Endothelial cell (in vitro differentiated cells): ENCODE measurements at regions not wholly inside any gene's neighbourhood (a gene's known extent, or its start where the extent isn't known, plus 50 kb on each side); places are given as distances from the start of the nearest gene placed in this dataset.

Experiments used
- DNase-seq: peaks from one replicate; pipeline ENCODE4 v3.0.0; 2021; ENCODE audit warnings: low spot score
- H3K27ac Mint-ChIP-seq: one replicate; pipeline ENCODE4 v1.8.0; 2021; ENCODE audit warnings: mixed read lengths, inconsistent platforms; ENCODE audit not compliant: unreplicated experiment
- H3K27me3 Mint-ChIP-seq: one replicate; pipeline ENCODE4 v1.8.0; 2021; ENCODE audit warnings: mild to moderate bottlenecking, moderate library complexity, mixed read lengths, inconsistent platforms; ENCODE audit not compliant: unreplicated experiment
- H3K36me3 Mint-ChIP-seq: one replicate; pipeline ENCODE4 v1.8.0; 2021; ENCODE audit warnings: mild to moderate bottlenecking, low read depth, mixed read lengths, inconsistent platforms; ENCODE audit not compliant: unreplicated experiment
- H3K4me1 Mint-ChIP-seq: one replicate; pipeline ENCODE4 v1.8.0; 2021; ENCODE audit warnings: mild to moderate bottlenecking, mixed read lengths, inconsistent platforms; ENCODE audit not compliant: unreplicated experiment
- H3K4me3 Mint-ChIP-seq: one replicate; pipeline ENCODE4 v1.8.0; 2021; ENCODE audit warnings: mild to moderate bottlenecking, mixed read lengths, inconsistent platforms; ENCODE audit not compliant: unreplicated experiment
- H3K9me3 Mint-ChIP-seq: one replicate; pipeline ENCODE4 v1.8.0; 2021; ENCODE audit warnings: mixed read lengths, inconsistent platforms; ENCODE audit not compliant: unreplicated experiment
- TF ChIP-seq, protein P1 (sequence below): fragments of 200-600 bp; sonication (generic); IDR thresholded peaks from one replicate; pipeline ENCODE4 v1.5.0; 2021; ENCODE audit warnings: antibody characterized with exemption; ENCODE audit not compliant: unreplicated experiment

DNA sequence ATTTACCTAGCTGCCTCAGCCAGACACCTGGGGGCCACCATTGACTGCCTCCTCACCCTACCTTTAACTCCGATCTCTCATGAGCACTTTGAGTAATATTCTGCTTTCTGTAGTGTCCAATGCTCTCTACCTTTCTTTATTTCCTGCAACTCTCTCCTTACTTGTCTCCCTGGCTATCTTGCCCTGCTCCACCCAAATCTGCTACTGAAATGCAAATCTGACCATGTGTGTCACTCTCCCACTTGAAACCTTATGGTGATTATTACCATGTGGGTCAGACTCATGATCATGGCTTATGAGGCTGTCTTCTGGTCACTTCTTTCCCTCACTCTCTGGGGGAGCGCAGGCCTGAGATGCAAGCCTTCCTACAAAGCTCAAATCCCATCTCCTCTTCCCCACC, 83.3 kb downstream of the INSIG2 start:
- H3K4me1 Mint-ChIP-seq: peaks cover 3% of the 10 kb centered on the region
- DNase-seq: no peak
- H3K9me3 Mint-ChIP-seq: no peaks in the 10 kb centered on the region
- H3K27ac Mint-ChIP-seq: no peak overlapping the region
- TF ChIP-seq, protein P1, sequence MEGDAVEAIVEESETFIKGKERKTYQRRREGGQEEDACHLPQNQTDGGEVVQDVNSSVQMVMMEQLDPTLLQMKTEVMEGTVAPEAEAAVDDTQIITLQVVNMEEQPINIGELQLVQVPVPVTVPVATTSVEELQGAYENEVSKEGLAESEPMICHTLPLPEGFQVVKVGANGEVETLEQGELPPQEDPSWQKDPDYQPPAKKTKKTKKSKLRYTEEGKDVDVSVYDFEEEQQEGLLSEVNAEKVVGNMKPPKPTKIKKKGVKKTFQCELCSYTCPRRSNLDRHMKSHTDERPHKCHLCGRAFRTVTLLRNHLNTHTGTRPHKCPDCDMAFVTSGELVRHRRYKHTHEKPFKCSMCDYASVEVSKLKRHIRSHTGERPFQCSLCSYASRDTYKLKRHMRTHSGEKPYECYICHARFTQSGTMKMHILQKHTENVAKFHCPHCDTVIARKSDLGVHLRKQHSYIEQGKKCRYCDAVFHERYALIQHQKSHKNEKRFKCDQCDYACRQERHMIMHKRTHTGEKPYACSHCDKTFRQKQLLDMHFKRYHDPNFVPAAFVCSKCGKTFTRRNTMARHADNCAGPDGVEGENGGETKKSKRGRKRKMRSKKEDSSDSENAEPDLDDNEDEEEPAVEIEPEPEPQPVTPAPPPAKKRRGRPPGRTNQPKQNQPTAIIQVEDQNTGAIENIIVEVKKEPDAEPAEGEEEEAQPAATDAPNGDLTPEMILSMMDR: no peak
- no peaks in the 10 kb centered on the region for H3K27me3 Mint-ChIP-seq
- no peaks in the 10 kb centered on the region for H3K36me3 Mint-ChIP-seq
- H3K4me3 Mint-ChIP-seq: no peak overlapping the region

DNA sequence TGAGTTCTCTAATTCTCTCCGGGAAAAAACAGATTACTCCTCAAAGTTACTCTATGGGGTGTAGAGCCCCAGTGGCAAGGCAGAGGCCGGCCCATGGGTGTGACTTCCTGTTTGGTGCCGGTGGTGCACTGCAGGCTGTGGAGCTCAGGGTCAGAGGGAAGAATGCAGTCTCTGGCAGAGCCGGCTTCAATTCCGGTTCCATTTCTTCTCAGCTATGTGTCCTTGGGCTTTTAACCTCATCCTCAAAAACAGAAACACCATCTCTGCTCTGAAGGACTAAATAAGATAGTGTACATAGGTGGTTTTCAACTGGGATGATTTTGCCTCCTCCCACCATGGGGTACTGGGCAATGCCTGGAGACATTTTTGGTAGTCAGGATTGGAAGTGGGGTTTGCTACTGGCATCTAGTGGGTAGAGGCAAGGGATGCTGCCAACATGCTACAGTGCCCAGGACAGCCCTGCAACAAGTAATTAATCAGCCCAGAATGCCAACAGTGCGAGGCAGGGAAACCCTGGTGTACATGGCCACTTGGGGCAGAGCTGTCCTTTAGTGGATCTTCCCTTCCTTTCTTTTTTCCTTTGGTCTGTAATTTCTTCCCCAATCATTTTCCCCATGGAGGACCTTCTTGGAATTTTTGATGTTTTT, 81.2 kb downstream of the INSIG2 start:
- TF ChIP-seq, protein P1: no peak
- H3K9me3 Mint-ChIP-seq: no peaks in the 10 kb centered on the region
- H3K4me3 Mint-ChIP-seq: no peak overlapping the region
- H3K36me3 Mint-ChIP-seq: no peaks in the 10 kb centered on the region
- H3K27ac Mint-ChIP-seq: no peak overlapping the region
- no peaks in the 10 kb centered on the region for H3K27me3 Mint-ChIP-seq
- no peak for DNase-seq
- no peaks in the 10 kb centered on the region for H3K4me1 Mint-ChIP-seq

DNA sequence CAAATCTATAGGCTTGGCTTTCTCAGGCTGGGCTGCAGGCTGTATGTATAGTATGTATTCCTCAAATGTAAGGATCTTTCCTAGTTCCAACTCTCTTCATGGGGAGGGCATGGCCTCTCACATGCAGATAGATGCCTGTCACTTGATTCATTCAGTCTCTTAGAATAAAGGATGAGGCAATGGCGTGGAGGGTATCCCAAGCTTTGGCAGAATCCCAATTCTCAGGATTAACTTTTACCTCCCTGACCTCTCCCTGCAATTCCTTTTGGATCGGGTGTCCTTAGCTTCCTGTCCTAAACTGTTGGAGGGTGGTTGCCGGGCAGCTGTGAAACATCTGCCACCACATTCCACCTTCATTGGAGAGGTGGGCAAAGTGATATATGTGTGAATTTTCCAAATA, 80.3 kb downstream of the INSIG2 start:
- DNase-seq: no peak
- H3K27me3 Mint-ChIP-seq: no peaks in the 10 kb centered on the region
- no peaks in the 10 kb centered on the region for H3K9me3 Mint-ChIP-seq
- H3K36me3 Mint-ChIP-seq: no peaks in the 10 kb centered on the region
- H3K4me1 Mint-ChIP-seq: no peaks in the 10 kb centered on the region
- H3K27ac Mint-ChIP-seq: no peak overlapping the region
- no peak overlapping the region for H3K4me3 Mint-ChIP-seq
- TF ChIP-seq, protein P1: no peak

DNA sequence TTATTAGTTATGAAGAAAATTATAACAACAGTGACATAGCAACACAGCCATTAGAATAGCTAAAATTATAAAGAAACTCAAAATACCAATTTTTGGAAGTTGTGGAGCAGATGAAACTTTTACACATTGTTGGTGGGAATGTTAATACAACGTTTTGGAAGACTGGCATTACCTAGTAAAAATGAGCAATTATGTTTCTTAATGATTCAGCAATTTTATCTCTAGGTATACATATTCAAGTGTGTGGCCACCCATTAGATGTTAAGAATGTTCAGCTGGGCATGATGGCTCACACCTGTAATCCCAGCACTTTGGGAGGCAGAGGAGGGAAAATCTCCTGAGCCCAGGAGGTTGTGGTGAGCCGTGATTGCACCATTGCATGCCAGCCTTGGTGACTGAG, 78.8 kb downstream of the INSIG2 start:
- TF ChIP-seq, protein P1: no peak
- Mint-ChIP-seq H3K27ac (no peak overlapping the region), H3K4me1 (no peaks in the 10 kb centered on the region), H3K4me3 (no peak overlapping the region), H3K27me3 (no peaks in the 10 kb centered on the region), H3K9me3 (no peaks in the 10 kb centered on the region), H3K36me3 (no peaks in the 10 kb centered on the region)
- no peak for DNase-seq

DNA sequence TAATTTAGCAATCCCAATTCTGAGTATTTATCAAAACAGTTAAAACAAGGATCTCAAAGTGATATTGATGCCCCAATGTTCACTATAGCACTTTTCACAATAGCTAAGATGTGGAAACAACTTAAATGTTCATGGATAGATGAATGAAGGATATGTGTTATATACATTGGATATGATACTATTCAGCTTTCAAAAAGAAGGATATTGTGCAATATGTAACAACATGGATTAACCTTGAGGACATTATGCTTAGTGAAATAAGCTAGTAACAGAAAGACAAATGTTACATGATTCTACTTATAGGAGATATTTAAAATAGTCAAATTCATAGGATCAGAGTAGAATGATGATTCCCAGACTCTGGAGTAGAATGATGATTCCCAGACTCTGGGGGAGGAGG, 78.0 kb downstream of the INSIG2 start:
- TF ChIP-seq, protein P1: no peak
- Mint-ChIP-seq H3K27me3 (no peaks in the 10 kb centered on the region), H3K4me1 (no peaks in the 10 kb centered on the region), H3K36me3 (no peaks in the 10 kb centered on the region), H3K9me3 (no peaks in the 10 kb centered on the region), H3K4me3 (no peak overlapping the region), H3K27ac (no peak overlapping the region)
- DNase-seq: no peak
